Effector memory CD8-positive, alpha-beta T cell (primary cell): ENCODE measurements at regions not wholly inside any gene's neighbourhood (a gene's known extent, or its start where the extent isn't known, plus 50 kb on each side); places are given as distances from the start of the nearest gene placed in this dataset.
"Not testable (repeated sequence)": the region's sequence is repeated elsewhere in the genome, so short reads cannot be mapped to it uniquely, and the experiment has no call there.

Source experiments
- ATAC-seq: fragments of 150-1000 bp; cut with Tn5 transposase; replicated peaks from 2 replicates; pipeline ENCODE4 v1.10.0; 2021; ENCODE audit warnings: mild to moderate bottlenecking, moderate library complexity
- DNase-seq, 3 experiments: peaks; one replicate each; pipeline ENCODE4 v3.0.0; 2021
- H3K27ac Mint-ChIP-seq, 2 donors: one replicate each; pipeline ENCODE4 v1.8.0; 2022; ENCODE audit warnings: mild to moderate bottlenecking in 2 of 2, mixed read lengths in 2 of 2, moderate library complexity in 2 of 2
- H3K27me3 Mint-ChIP-seq, 2 donors: one replicate each; pipeline ENCODE4 v1.8.0; 2022; ENCODE audit warnings: mixed read lengths in 2 of 2
- H3K36me3 Mint-ChIP-seq: one replicate; pipeline ENCODE4 v1.8.0; 2022; ENCODE audit warnings: mild to moderate bottlenecking, moderate library complexity, mixed read lengths; ENCODE audit not compliant: insufficient read depth
- H3K4me1 Mint-ChIP-seq, 2 donors: one replicate each; pipeline ENCODE4 v1.8.0; 2022; ENCODE audit warnings: low read depth in 2 of 2, mixed read lengths in 2 of 2
- H3K4me3 Mint-ChIP-seq, 2 donors: one replicate each; pipeline ENCODE4 v1.8.0; 2022; ENCODE audit warnings: mild to moderate bottlenecking in 2 of 2, mixed read lengths in 2 of 2, moderate library complexity in 2 of 2
- H3K9me3 Mint-ChIP-seq, 2 donors: one replicate each; pipeline ENCODE4 v1.8.0; 2022; ENCODE audit warnings: mixed read lengths in 2 of 2

GRCh38 chr11:3450822-3451221 lies 71.9 kb upstream of the ZNF195 start:
- not testable (repeated sequence) for H3K4me1 Mint-ChIP-seq, H3K36me3 Mint-ChIP-seq, ATAC-seq, H3K4me3 Mint-ChIP-seq, DNase-seq, H3K27ac Mint-ChIP-seq, H3K9me3 Mint-ChIP-seq
- H3K27me3 Mint-ChIP-seq, result peaks cover 29 to 42% of the 10 kb centered on the region in 2 donors

- not testable (repeated sequence) for H3K27ac Mint-ChIP-seq, H3K4me3 Mint-ChIP-seq, H3K9me3 Mint-ChIP-seq, H3K36me3 Mint-ChIP-seq, H3K4me1 Mint-ChIP-seq, ATAC-seq, DNase-seq
- peaks cover 34 to 48% of the 10 kb centered on the region in 2 donors for H3K27me3 Mint-ChIP-seq
Measured at GRCh38 chr11:3445535-3445934, 66.6 kb upstream of the ZNF195 start.

- H3K4me1 Mint-ChIP-seq, H3K27ac Mint-ChIP-seq, H3K9me3 Mint-ChIP-seq, H3K36me3 Mint-ChIP-seq, DNase-seq, H3K4me3 Mint-ChIP-seq, ATAC-seq: not testable (repeated sequence)
- H3K27me3 Mint-ChIP-seq, result peaks cover 46 to 59% of the 10 kb centered on the region in 2 donors
Measured at GRCh38 chr11:3444420-3444744, 65.4 kb upstream of the ZNF195 start.

- not testable (repeated sequence) for DNase-seq, ATAC-seq, H3K4me1 Mint-ChIP-seq, H3K4me3 Mint-ChIP-seq, H3K36me3 Mint-ChIP-seq, H3K9me3 Mint-ChIP-seq, H3K27ac Mint-ChIP-seq
- peaks cover 50 to 64% of the 10 kb centered on the region in 2 donors for H3K27me3 Mint-ChIP-seq
Measured at GRCh38 chr11:3443700-3444419, 64.9 kb upstream of the ZNF195 start.

GRCh38 chr11:3437441-3437840 lies 58.5 kb upstream of the ZNF195 start:
- H3K27ac Mint-ChIP-seq, H3K36me3 Mint-ChIP-seq, H3K9me3 Mint-ChIP-seq, DNase-seq, ATAC-seq, H3K4me3 Mint-ChIP-seq, H3K4me1 Mint-ChIP-seq: not testable (repeated sequence)
- peaks cover 37 to 44% of the 10 kb centered on the region in 2 donors for H3K27me3 Mint-ChIP-seq

- Mint-ChIP-seq H3K4me3 (no peak overlapping the region), H3K36me3 (no peaks in the 10 kb centered on the region), H3K27ac (no peak overlapping the region), H3K27me3 (peaks cover 31 to 38% of the 10 kb centered on the region in 2 donors), H3K9me3 (no peaks in the 10 kb centered on the region), H3K4me1 (peaks cover 0 to 5% of the 10 kb centered on the region in 2 donors)
- no peak for ATAC-seq
- no peak for DNase-seq
Measured at GRCh38 chr11:3434976-3435375, 56.0 kb upstream of the ZNF195 start.

- not testable (repeated sequence) for ATAC-seq, H3K36me3 Mint-ChIP-seq, H3K4me1 Mint-ChIP-seq, DNase-seq, H3K4me3 Mint-ChIP-seq, H3K27ac Mint-ChIP-seq, H3K9me3 Mint-ChIP-seq
- H3K27me3 Mint-ChIP-seq, result peaks cover 32 to 37% of the 10 kb centered on the region in 2 donors
Measured at GRCh38 chr11:3429191-3429590, 50.2 kb upstream of the ZNF195 start.
